Activated CD8-positive, alpha-beta memory T cell treated with anti-CD3 and anti-CD28 coated beads, Interleukin-2, amount 10 ng/mL, durations not matched to agents 7 days and 5 days (primary cell): ENCODE measurements at regions not wholly inside any gene's neighbourhood (a gene's known extent, or its start where the extent isn't known, plus 50 kb on each side); places are given as distances from the start of the nearest gene placed in this dataset.
"Not testable (repeated sequence)": the region's sequence is repeated elsewhere in the genome, so short reads cannot be mapped to it uniquely, and the experiment has no call there.

Experiments
- ATAC-seq: fragments of 150-1000 bp; cut with Tn5 transposase; one replicate; pipeline ENCODE4 v1.10.0; 2021; ENCODE audit warnings: moderate library complexity
- CTCF ChIA-PET: fragments of 350-600 bp; sonication (Branson Sonifier 250); formaldehyde crosslinking; loops from one replicate; lab custom pipeline; 2021; ENCODE audit warnings: antibody characterized with exemption; lab: Charles Lee
- DNase-seq: peaks from one replicate; pipeline ENCODE4 v3.0.0-alpha.2; 2020
- H3K27ac Mint-ChIP-seq: one replicate; pipeline ENCODE4 v1.8.0; 2021; ENCODE audit warnings: mild to moderate bottlenecking, mixed read lengths
- H3K27me3 Mint-ChIP-seq: one replicate; pipeline ENCODE4 v1.8.0; 2021; ENCODE audit warnings: mixed read lengths
- H3K36me3 Mint-ChIP-seq: one replicate; pipeline ENCODE4 v1.8.0; 2021; ENCODE audit warnings: mild to moderate bottlenecking, mixed read lengths
- H3K4me1 Mint-ChIP-seq: one replicate; pipeline ENCODE4 v1.8.0; 2021; ENCODE audit warnings: mixed read lengths
- H3K4me3 Mint-ChIP-seq: one replicate; pipeline ENCODE4 v1.8.0; 2021; ENCODE audit warnings: mild to moderate bottlenecking, moderate library complexity, mixed read lengths
- H3K9me3 Mint-ChIP-seq: one replicate; pipeline ENCODE4 v1.8.0; 2022; ENCODE audit warnings: low read depth, mixed read lengths

- Mint-ChIP-seq H3K4me3 (no peak overlapping the region), H3K27me3 (no peaks in the 10 kb centered on the region), H3K36me3 (no peaks in the 10 kb centered on the region), H3K9me3 (peaks cover 2% of the 10 kb centered on the region), H3K4me1 (no peaks in the 10 kb centered on the region), H3K27ac (no peak overlapping the region)
- ATAC-seq, result no peak
- DNase-seq, result no peak
- CTCF ChIA-PET, result no interaction called here
Measured at GRCh38 chr5:15376088-15376487, 123.9 kb upstream of the FBXL7 start.

GRCh38 chr5:15375559-15375958 is 124.4 kb upstream of the FBXL7 start:
- Mint-ChIP-seq H3K27me3 (no peaks in the 10 kb centered on the region), H3K4me3 (no peak overlapping the region), H3K27ac (no peak overlapping the region), H3K36me3 (no peaks in the 10 kb centered on the region), H3K9me3 (peaks cover 2% of the 10 kb centered on the region), H3K4me1 (no peaks in the 10 kb centered on the region)
- DNase-seq, result no peak
- CTCF ChIA-PET, result no interaction called here
- ATAC-seq, result no peak

GRCh38 chr5:15374886-15375285 is 125.1 kb upstream of the FBXL7 start:
- CTCF ChIA-PET, result no interaction called here
- DNase-seq, result no peak
- no peak overlapping the region for H3K27ac Mint-ChIP-seq
- H3K36me3 Mint-ChIP-seq, result no peaks in the 10 kb centered on the region
- H3K9me3 Mint-ChIP-seq, result peaks cover 2% of the 10 kb centered on the region
- no peaks in the 10 kb centered on the region for H3K4me1 Mint-ChIP-seq
- no peaks in the 10 kb centered on the region for H3K27me3 Mint-ChIP-seq
- no peak for ATAC-seq
- no peak overlapping the region for H3K4me3 Mint-ChIP-seq

- Mint-ChIP-seq H3K4me1 (no peaks in the 10 kb centered on the region), H3K27me3 (no peaks in the 10 kb centered on the region), H3K36me3 (no peaks in the 10 kb centered on the region), H3K9me3 (peaks cover 2% of the 10 kb centered on the region), H3K4me3 (no peak overlapping the region), H3K27ac (no peak overlapping the region)
- CTCF ChIA-PET, result no interaction called here
- no peak for ATAC-seq
- DNase-seq, result no peak
Measured at GRCh38 chr5:15373151-15373550, 126.8 kb upstream of the FBXL7 start.

- Mint-ChIP-seq H3K9me3 (peaks cover 10% of the 10 kb centered on the region), H3K27ac (no peak overlapping the region), H3K4me3 (no peak overlapping the region), H3K36me3 (no peaks in the 10 kb centered on the region), H3K27me3 (no peaks in the 10 kb centered on the region), H3K4me1 (no peaks in the 10 kb centered on the region)
- CTCF ChIA-PET, result no interaction called here
- DNase-seq (no peak), ATAC-seq (no peak)
Measured at GRCh38 chr5:15371184-15371583, 128.8 kb upstream of the FBXL7 start.

GRCh38 chr5:15368835-15369234 is 131.1 kb upstream of the FBXL7 start:
- no peaks in the 10 kb centered on the region for H3K36me3 Mint-ChIP-seq
- CTCF ChIA-PET, result no interaction called here
- ATAC-seq, result no peak

GRCh38 chr5:15367489-15367888 is 132.5 kb upstream of the FBXL7 start:
- H3K4me1 Mint-ChIP-seq, result no peaks in the 10 kb centered on the region
- ATAC-seq (no peak), DNase-seq (no peak)
- no peaks in the 10 kb centered on the region for H3K27me3 Mint-ChIP-seq
- no peak overlapping the region for H3K4me3 Mint-ChIP-seq
- no peaks in the 10 kb centered on the region for H3K36me3 Mint-ChIP-seq
- H3K27ac Mint-ChIP-seq, result no peak overlapping the region
- H3K9me3 Mint-ChIP-seq, result peaks cover 13% of the 10 kb centered on the region
- CTCF ChIA-PET, result no interaction called here

More at GRCh38 chr5:15368835-15369234, 131.1 kb upstream of the FBXL7 start:
- Mint-ChIP-seq H3K4me3 (no peak overlapping the region), H3K9me3 (peaks cover 10% of the 10 kb centered on the region), H3K27ac (no peak overlapping the region), H3K4me1 (no peaks in the 10 kb centered on the region), H3K27me3 (no peaks in the 10 kb centered on the region)
- DNase-seq, result no peak

GRCh38 chr5:15366676-15367391 is 133.1 kb upstream of the FBXL7 start:
- peaks cover 15% of the 10 kb centered on the region for H3K9me3 Mint-ChIP-seq
- DNase-seq (no peak), ATAC-seq (no peak)
- no peak overlapping the region for H3K27ac Mint-ChIP-seq
- no peaks in the 10 kb centered on the region for H3K27me3 Mint-ChIP-seq
- CTCF ChIA-PET, result no interaction called here
- H3K4me1 Mint-ChIP-seq, result no peaks in the 10 kb centered on the region
- H3K36me3 Mint-ChIP-seq, result no peaks in the 10 kb centered on the region
- H3K4me3 Mint-ChIP-seq, result no peak overlapping the region

- no peaks in the 10 kb centered on the region for H3K27me3 Mint-ChIP-seq
- ATAC-seq (no peak), DNase-seq (no peak)
- CTCF ChIA-PET, result no interaction called here
- no peak overlapping the region for H3K4me3 Mint-ChIP-seq
- peaks cover 14% of the 10 kb centered on the region for H3K9me3 Mint-ChIP-seq
- no peaks in the 10 kb centered on the region for H3K36me3 Mint-ChIP-seq
- no peak overlapping the region for H3K27ac Mint-ChIP-seq
- H3K4me1 Mint-ChIP-seq, result no peaks in the 10 kb centered on the region
Measured at GRCh38 chr5:15365070-15365469, 134.9 kb upstream of the FBXL7 start.

- CTCF ChIA-PET, result no interaction called here
- no peaks in the 10 kb centered on the region for H3K36me3 Mint-ChIP-seq
- DNase-seq (no peak), ATAC-seq (no peak)
- no peak overlapping the region for H3K27ac Mint-ChIP-seq
- H3K4me1 Mint-ChIP-seq, result no peaks in the 10 kb centered on the region
- H3K27me3 Mint-ChIP-seq, result no peaks in the 10 kb centered on the region
- no peak overlapping the region for H3K4me3 Mint-ChIP-seq
- peaks cover 14% of the 10 kb centered on the region for H3K9me3 Mint-ChIP-seq
Measured at GRCh38 chr5:15363601-15364000, 136.4 kb upstream of the FBXL7 start.

- H3K4me3 Mint-ChIP-seq, H3K9me3 Mint-ChIP-seq, H3K27ac Mint-ChIP-seq, H3K27me3 Mint-ChIP-seq, H3K4me1 Mint-ChIP-seq, CTCF ChIA-PET, ATAC-seq, DNase-seq, H3K36me3 Mint-ChIP-seq: not testable (repeated sequence)
Measured at GRCh38 chr5:15357092-15357453, 142.9 kb upstream of the FBXL7 start.

GRCh38 chr5:15356308-15357091 is 143.5 kb upstream of the FBXL7 start:
- ATAC-seq, H3K27ac Mint-ChIP-seq, CTCF ChIA-PET, H3K4me1 Mint-ChIP-seq, H3K36me3 Mint-ChIP-seq, H3K27me3 Mint-ChIP-seq, H3K9me3 Mint-ChIP-seq, H3K4me3 Mint-ChIP-seq, DNase-seq: not testable (repeated sequence)

- DNase-seq (no peak), ATAC-seq (no peak)
- Mint-ChIP-seq H3K27me3 (no peaks in the 10 kb centered on the region), H3K9me3 (peaks cover 6% of the 10 kb centered on the region), H3K36me3 (no peaks in the 10 kb centered on the region), H3K4me3 (no peak overlapping the region), H3K27ac (no peak overlapping the region), H3K4me1 (no peaks in the 10 kb centered on the region)
- CTCF ChIA-PET, result no interaction called here
Measured at GRCh38 chr5:15354021-15354420, 146.0 kb upstream of the FBXL7 start.

- no peak for DNase-seq
- peaks cover 5% of the 10 kb centered on the region for H3K9me3 Mint-ChIP-seq
- H3K36me3 Mint-ChIP-seq, result no peaks in the 10 kb centered on the region
- no peak for ATAC-seq
- H3K4me1 Mint-ChIP-seq, result no peaks in the 10 kb centered on the region
- CTCF ChIA-PET, result no interaction called here
- H3K4me3 Mint-ChIP-seq, result no peak overlapping the region
- no peaks in the 10 kb centered on the region for H3K27me3 Mint-ChIP-seq
- H3K27ac Mint-ChIP-seq, result no peak overlapping the region
Measured at GRCh38 chr5:15353086-15353645, 146.8 kb upstream of the FBXL7 start.
